Neural progenitor cell (in vitro differentiated cells): ENCODE measurements at regions not wholly inside any gene's neighbourhood (a gene's known extent, or its start where the extent isn't known, plus 50 kb on each side); places are given as distances from the start of the nearest gene placed in this dataset.
"Not testable (repeated sequence)": the region's sequence is repeated elsewhere in the genome, so short reads cannot be mapped to it uniquely, and the experiment has no call there.

Experiments
- EZH2 ChIP-seq: fragments of 200-600 bp; sonication (generic); IDR thresholded peaks from 2 replicates; pipeline ENCODE4 v1.6.1; 2017; ENCODE audit warnings: antibody characterized with exemption, mild to moderate bottlenecking, moderate library complexity
- EZH2phosphoT487 ChIP-seq: fragments of 200-600 bp; sonication (generic); IDR thresholded peaks from 2 replicates; pipeline ENCODE4 v1.6.1; 2017; ENCODE audit warnings: antibody characterized with exemption
- TF ChIP-seq, protein P1 (sequence below): fragments of 200-600 bp; sonication (generic); IDR thresholded peaks from 2 replicates; pipeline ENCODE4 v1.5.1; 2017; ENCODE audit warnings: antibody characterized with exemption, mild to moderate bottlenecking

GRCh38 chr7:6930787-6931186 lies 104.7 kb upstream of the CCZ1B start:
- TF ChIP-seq EZH2, EZH2phosphoT487: not testable (repeated sequence)
- TF ChIP-seq, protein P1, sequence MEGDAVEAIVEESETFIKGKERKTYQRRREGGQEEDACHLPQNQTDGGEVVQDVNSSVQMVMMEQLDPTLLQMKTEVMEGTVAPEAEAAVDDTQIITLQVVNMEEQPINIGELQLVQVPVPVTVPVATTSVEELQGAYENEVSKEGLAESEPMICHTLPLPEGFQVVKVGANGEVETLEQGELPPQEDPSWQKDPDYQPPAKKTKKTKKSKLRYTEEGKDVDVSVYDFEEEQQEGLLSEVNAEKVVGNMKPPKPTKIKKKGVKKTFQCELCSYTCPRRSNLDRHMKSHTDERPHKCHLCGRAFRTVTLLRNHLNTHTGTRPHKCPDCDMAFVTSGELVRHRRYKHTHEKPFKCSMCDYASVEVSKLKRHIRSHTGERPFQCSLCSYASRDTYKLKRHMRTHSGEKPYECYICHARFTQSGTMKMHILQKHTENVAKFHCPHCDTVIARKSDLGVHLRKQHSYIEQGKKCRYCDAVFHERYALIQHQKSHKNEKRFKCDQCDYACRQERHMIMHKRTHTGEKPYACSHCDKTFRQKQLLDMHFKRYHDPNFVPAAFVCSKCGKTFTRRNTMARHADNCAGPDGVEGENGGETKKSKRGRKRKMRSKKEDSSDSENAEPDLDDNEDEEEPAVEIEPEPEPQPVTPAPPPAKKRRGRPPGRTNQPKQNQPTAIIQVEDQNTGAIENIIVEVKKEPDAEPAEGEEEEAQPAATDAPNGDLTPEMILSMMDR: peak; percentile 58
